PFSK-1 (cell line): ENCODE measurements at regions not wholly inside any gene's neighbourhood (a gene's known extent, or its start where the extent isn't known, plus 50 kb on each side); places are given as distances from the start of the nearest gene placed in this dataset.

Experiments used
- REST ChIP-seq, 2 experiments: IDR thresholded peaks; 2 replicates each; pipeline versions ENCODE4 v1.6.1 to v1.8.0; 2011 to 2012; ENCODE audit warnings: low read depth in 2 of 2, low read length in 2 of 2, control low read depth in 1 of 2, inconsistent platforms in 1 of 2, mild to moderate bottlenecking in 1 of 2, moderate library complexity in 1 of 2; ENCODE audit not compliant: insufficient read depth in 1 of 2
- SIN3A ChIP-seq: IDR thresholded peaks from 2 replicates; pipeline ENCODE4 v1.6.1; 2012; ENCODE audit warnings: mild to moderate bottlenecking, low read length, moderate library complexity, borderline replicate concordance; ENCODE audit not compliant: insufficient read depth

- TF ChIP-seq SIN3A (no peak), REST (IDR thresholded peaks at IDR 0.05; ENCODE audit: insufficient read depth in 1 of 2, low read depth in 2 of 2, low read length in 2 of 2) (no peak)
Measured at GRCh38 chr6:139926711-139927110, 552.3 kb upstream of the CITED2 start.
